ENCODE measurements at regions not wholly inside any gene's neighbourhood (a gene's known extent, or its start where the extent isn't known, plus 50 kb on each side); places are given as distances from the start of the nearest gene placed in this dataset.
A peak's percentile ranks its signal among the peaks of the same experiment; 100 is the strongest.

DNA sequence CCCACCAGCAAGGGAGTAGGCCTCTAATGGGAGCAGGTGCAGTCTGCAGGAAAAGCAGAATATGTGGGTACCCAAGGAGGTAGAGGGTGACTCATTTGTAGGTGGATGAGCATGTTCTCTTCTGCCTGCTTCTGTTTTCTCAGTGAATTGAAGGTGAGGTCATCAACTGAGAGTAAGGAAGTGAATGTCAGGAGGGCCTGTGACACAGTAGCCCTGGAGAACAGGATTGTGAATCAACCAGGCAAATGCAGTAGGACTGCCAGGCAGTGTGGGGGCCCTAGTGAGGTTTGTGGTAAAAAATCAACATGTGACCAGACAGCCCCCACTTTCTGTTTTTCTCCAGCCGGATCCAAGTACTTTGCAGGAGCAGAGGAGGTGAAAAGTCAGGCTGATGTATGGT is 150.5 kb upstream of the SOX9 start:
- H3K4me3 ChIP-seq (ENCODE audit: low read depth, low read length): no peak overlapping the region
- no peak for DNase-seq (ENCODE audit: low read depth)
- TF ChIP-seq, protein P1, sequence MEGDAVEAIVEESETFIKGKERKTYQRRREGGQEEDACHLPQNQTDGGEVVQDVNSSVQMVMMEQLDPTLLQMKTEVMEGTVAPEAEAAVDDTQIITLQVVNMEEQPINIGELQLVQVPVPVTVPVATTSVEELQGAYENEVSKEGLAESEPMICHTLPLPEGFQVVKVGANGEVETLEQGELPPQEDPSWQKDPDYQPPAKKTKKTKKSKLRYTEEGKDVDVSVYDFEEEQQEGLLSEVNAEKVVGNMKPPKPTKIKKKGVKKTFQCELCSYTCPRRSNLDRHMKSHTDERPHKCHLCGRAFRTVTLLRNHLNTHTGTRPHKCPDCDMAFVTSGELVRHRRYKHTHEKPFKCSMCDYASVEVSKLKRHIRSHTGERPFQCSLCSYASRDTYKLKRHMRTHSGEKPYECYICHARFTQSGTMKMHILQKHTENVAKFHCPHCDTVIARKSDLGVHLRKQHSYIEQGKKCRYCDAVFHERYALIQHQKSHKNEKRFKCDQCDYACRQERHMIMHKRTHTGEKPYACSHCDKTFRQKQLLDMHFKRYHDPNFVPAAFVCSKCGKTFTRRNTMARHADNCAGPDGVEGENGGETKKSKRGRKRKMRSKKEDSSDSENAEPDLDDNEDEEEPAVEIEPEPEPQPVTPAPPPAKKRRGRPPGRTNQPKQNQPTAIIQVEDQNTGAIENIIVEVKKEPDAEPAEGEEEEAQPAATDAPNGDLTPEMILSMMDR (IDR thresholded peaks at IDR 0.05; ENCODE audit: control insufficient read depth, extremely low read depth, insufficient read depth): no peak

DNA sequence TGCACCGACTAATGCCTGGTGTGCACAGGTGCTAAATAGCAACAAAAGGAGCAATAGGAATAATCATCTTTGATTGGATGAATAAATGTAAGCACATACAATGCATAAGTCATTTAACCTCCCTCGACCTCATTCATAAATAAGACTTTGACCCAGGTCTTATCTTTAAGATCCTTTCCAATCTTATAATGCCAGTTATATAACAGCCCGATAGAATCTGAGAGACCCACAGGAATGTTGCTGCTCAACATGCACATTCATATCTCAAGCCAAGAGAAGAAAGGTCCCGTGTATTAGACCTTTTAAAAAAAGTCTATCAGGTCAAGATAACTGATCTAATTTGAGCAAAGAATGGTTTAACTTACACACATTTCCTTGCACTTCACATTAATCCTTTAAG is 146.8 kb upstream of the SOX9 start:
- no peak for DNase-seq (ENCODE audit: low read depth)
- TF ChIP-seq, protein P1 (IDR thresholded peaks at IDR 0.05; ENCODE audit: control insufficient read depth, extremely low read depth, insufficient read depth): no peak
- no peak overlapping the region for H3K4me3 ChIP-seq (ENCODE audit: low read depth, low read length)

DNA sequence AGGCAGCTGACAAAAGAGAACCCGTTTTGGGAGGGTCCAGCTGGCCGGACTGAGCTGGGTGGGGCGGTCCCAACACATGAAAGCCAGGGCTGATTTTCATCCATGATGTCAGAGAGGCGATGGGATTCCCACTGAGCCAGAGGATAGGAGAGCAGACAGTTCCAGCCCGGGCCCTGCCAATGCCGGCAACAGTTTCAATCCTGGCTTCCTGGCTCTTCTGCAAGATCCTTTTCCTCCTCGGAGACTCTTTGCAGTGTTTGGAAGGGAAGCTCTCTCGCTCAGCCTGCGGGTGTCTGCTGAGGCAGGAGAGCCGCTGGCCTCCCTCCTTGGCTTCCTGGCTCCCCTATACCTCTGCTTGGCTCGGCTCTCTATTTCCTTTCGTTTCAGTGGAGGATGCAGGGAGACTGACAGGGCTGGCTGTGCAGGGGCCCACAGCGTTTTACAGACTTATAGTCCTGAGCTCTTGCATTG is 145.5 kb upstream of the SOX9 start:
- TF ChIP-seq, protein P1 (IDR thresholded peaks at IDR 0.05; ENCODE audit: control insufficient read depth, extremely low read depth, insufficient read depth): no peak
- no peak for DNase-seq (ENCODE audit: low read depth)
- H3K4me3 ChIP-seq (ENCODE audit: low read depth, low read length): no peak overlapping the region

DNA sequence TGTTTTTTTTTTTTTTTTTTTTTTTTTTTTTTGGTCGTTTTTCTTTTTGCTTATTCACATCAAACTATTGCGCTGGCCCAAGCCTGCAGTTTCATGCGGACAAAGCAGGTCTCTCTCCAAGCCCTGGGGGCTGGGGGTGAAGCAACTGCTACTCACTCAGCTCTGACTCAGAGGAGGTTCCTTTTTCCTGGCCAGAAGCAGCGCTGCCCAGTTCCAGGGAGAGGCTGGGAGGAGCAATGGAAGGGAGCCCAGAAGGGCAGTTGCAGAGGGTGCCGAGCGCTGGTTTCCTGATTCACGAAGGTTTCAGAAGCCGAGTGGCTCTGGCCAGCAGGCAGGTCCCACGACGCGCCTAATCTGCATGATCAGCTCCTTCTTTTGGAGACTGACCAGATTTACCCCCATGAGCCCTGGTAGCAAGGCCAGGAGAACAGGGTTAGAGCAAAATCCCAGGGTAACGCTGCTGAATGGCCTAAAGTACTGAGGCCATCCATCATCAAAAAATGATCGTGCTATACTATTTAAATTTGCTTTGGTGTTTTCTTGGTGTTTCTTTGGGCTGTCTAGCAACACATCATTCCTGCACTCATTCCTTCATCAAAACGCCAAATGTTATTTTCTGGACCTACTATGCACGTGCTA is 144.7 kb upstream of the SOX9 start:
- TF ChIP-seq, protein P1 (IDR thresholded peaks at IDR 0.05; ENCODE audit: control insufficient read depth, extremely low read depth, insufficient read depth): no peak
- no peak overlapping the region for H3K4me3 ChIP-seq (ENCODE audit: low read depth, low read length)
- DNase-seq (ENCODE audit: low read depth): peak; percentile 23

DNA sequence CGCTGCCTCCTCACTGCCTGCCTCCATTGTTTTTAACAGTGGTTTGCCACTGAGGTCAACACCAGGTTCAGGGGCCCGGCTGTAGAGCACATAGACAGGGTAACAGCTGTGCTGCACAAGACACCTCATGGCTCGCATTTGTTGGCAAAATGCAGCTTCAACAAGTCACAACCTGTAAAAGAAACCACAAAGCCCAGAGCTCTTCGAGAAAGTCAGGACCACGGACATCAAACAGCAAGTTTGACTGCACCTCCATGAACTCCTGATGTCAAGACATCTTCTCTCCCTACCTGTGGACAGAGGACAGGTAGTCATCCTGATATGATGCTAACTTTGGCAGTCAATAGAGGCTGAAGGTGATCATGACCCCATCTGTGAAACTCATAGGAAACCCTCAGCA is 142.4 kb upstream of the SOX9 start:
- DNase-seq (ENCODE audit: low read depth): no peak
- TF ChIP-seq, protein P1 (IDR thresholded peaks at IDR 0.05; ENCODE audit: control insufficient read depth, extremely low read depth, insufficient read depth): no peak
- no peak overlapping the region for H3K4me3 ChIP-seq (ENCODE audit: low read depth, low read length)

DNA sequence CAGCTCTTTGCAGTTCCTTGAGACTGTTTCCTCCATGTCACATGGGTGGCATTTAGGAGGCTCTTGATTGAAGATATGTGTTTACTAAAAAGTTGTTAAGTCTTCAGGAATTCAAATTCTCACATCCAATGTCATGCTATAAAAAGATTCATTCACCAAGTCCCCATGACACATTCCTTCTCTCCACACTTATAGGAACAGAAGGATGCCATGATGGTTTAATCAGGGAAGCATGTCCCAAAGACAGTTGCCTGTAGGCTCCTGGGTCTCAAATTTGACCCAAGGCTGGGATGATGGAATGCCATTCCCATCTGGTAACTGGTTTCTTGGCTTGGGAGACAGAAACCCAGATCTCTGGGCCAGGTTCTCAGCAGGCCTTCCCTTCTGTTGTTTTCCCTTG is 140.6 kb upstream of the SOX9 start:
- H3K4me3 ChIP-seq (ENCODE audit: low read depth, low read length): no peak overlapping the region
- TF ChIP-seq, protein P1 (IDR thresholded peaks at IDR 0.05; ENCODE audit: control insufficient read depth, extremely low read depth, insufficient read depth): no peak
- DNase-seq (ENCODE audit: low read depth): no peak

DNA sequence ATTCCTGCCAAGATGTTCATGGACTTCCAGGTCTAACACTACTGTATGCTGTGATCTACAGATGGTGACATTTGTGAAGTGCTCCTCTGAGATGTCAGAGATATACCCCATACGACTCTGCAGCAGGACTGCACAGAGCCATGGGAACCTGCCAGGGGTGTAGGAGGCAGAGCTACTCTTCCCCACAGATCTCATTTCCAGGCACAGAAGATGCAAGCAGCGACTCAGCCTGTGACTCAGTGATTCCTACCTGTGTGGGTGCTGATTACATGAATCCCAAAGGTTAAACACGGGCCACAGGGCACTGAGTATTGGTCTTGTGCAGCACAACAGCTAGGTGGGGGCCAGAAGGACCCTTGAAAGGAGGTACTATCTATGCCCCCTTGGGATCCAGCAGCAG is 137.0 kb upstream of the SOX9 start:
- DNase-seq (ENCODE audit: low read depth): no peak
- H3K4me3 ChIP-seq (ENCODE audit: low read depth, low read length): no peak overlapping the region
- TF ChIP-seq, protein P1 (IDR thresholded peaks at IDR 0.05; ENCODE audit: control insufficient read depth, extremely low read depth, insufficient read depth): no peak

All from LNCaP clone FGC (cell line).